ENCODE measurements at regions not wholly inside any gene's neighbourhood (a gene's known extent, or its start where the extent isn't known, plus 50 kb on each side); places are given as distances from the start of the nearest gene placed in this dataset.

GRCh38 chr12:60387356-60387755, 791.5 kb downstream of the SLC16A7 start:
- no peaks in the 10 kb centered on the region for H3K9me2 ChIP-seq (ENCODE audit: insufficient read depth)
- no peaks in the 10 kb centered on the region for H3K79me2 ChIP-seq (ENCODE audit: insufficient read depth, low read length)
- H2AFZ ChIP-seq (ENCODE audit: low read depth, low read length, poor library complexity, severe bottlenecking): no peak overlapping the region
- CTCF ChIA-PET: no interaction called here
- H3K4me1 ChIP-seq (ENCODE audit: control insufficient read depth in 1 of 2, insufficient read depth in 2 of 2, low read length in 2 of 2): no peaks in the 10 kb centered on the region
- no peaks in the 10 kb centered on the region for H3K9me3 ChIP-seq (ENCODE audit: control insufficient read depth in 1 of 2, insufficient read depth in 1 of 2, low read depth in 1 of 2, low read length in 2 of 2)
- no peaks in the 10 kb centered on the region for H3K27me3 ChIP-seq (ENCODE audit: insufficient read depth, low read length)
- intact Hi-C loops (cut with micrococcal nuclease): no loop called here
- RAD21 ChIA-PET (ENCODE audit: low non-redundant PET in 1 of 2, low total read pairs in 2 of 2, uncharacterized antibody in 2 of 2, unreplicated experiment in 2 of 2): no interaction called here
- no peaks in the 10 kb centered on the region for H4K20me1 ChIP-seq (ENCODE audit: insufficient read depth)
- TF ChIP-seq ATF3 (IDR thresholded peaks at IDR 0.05): no peak
- no peak for TF ChIP-seq EZH2phosphoT487 (IDR thresholded peaks at IDR 0.05; ENCODE audit: borderline replicate concordance)
- TF ChIP-seq YY1 (IDR thresholded peaks at IDR 0.05; ENCODE audit: extremely low read depth, insufficient replicate concordance, low read depth, low read length): no peak
- TF ChIP-seq CEBPB (IDR thresholded peaks at IDR 0.05; ENCODE audit: low read depth): no peak
- no peak for TF ChIP-seq CBX3 (IDR thresholded peaks at IDR 0.05; ENCODE audit: low read depth)
- no peak for TF ChIP-seq SP1 (IDR thresholded peaks at IDR 0.05; ENCODE audit: low read depth)
- TF ChIP-seq CTCF (IDR thresholded peaks at IDR 0.05 in 2 of 3, conservative IDR thresholded peaks at IDR 0.05 in 1 of 3; ENCODE audit: borderline replicate concordance in 1 of 3, insufficient read depth in 1 of 3, low read depth in 2 of 3, low read length in 2 of 3): no peak
- no peak for TF ChIP-seq POLR2A (IDR thresholded peaks at IDR 0.05; ENCODE audit: borderline replicate concordance, extremely low read depth, insufficient read depth, insufficient read length)
- TF ChIP-seq TCF7L2 (IDR thresholded peaks at IDR 0.05; ENCODE audit: borderline replicate concordance, extremely low read depth, insufficient read depth, insufficient read length): no peak
- TF ChIP-seq ZFX (IDR thresholded peaks at IDR 0.05): no peak
- DNase-seq (ENCODE audit: low read depth, low spot score) (no peak), ATAC-seq (no peak)
- H3K27ac ChIP-seq (ENCODE audit: low read depth, low read length): no peak overlapping the region
- POLR2A ChIA-PET: no interaction called here
- no peaks in the 10 kb centered on the region for H3K36me3 ChIP-seq (ENCODE audit: control insufficient read depth in 1 of 2, insufficient read depth in 2 of 2, low read length in 2 of 2)
- no peak overlapping the region for H3K9ac ChIP-seq (ENCODE audit: low read length)
- no TSS peak for BruUV-seq (replicated peaks)
- no peak overlapping the region for H3K4me2 ChIP-seq (ENCODE audit: low read length)
- H3K4me3 ChIP-seq (replicated peaks in 1 of 2; ENCODE audit: low read depth in 1 of 2, low read length in 2 of 2): no peak overlapping the region
